GM12878 (cell line): ENCODE measurements at regions not wholly inside any gene's neighbourhood (a gene's known extent, or its start where the extent isn't known, plus 50 kb on each side); places are given as distances from the start of the nearest gene placed in this dataset.

Source experiments
- ATAC-seq: fragments of 200-7000 bp; cut with Tn5 transposase; 3 replicates; pipeline ENCODE4 v1.9.1; 2020; ENCODE audit warnings: mild to moderate bottlenecking, moderate library complexity
- BruUV-seq: library from RNA; stranded (reverse); fragments of 400-500 nt; replicated peaks from 2 replicates; lab custom pipeline; 2021; lab: Mats Ljungman, UMichigan
- CTCF ChIA-PET: fragments of 300-600 bp; sonication (Branson Sonifier 250); formaldehyde crosslinking; extraction: SDS; loops from one replicate; lab custom pipeline; 2021; ENCODE audit warnings: inconsistent platforms; lab: Yijun Ruan, JAX
- POLR2A ChIA-PET: fragments of 350-600 bp; formaldehyde crosslinking; extraction: SDS; loops from one replicate; lab custom pipeline; 2021; ENCODE audit warnings: inconsistent platforms; lab: Charles Lee
- RAD21 ChIA-PET: fragments of 300-600 bp; sonication (Branson Sonifier 250); formaldehyde crosslinking; loops from one replicate; lab custom pipeline; 2023; ENCODE audit warnings: antibody characterized with exemption; ENCODE audit not compliant: unreplicated experiment; lab: Charles Lee
- SMC1A ChIA-PET: fragments of 300-600 bp; sonication (Branson Sonifier 250); formaldehyde crosslinking; loops from one replicate; lab custom pipeline; 2023; ENCODE audit not compliant: unreplicated experiment, uncharacterized antibody; lab: Charles Lee
- DNase-seq: peaks from one replicate; pipeline ENCODE4 v3.0.0-alpha.2; 2011; ENCODE audit warnings: low read depth, low spot score
- FAIRE-seq: peaks from 3 replicates; lab custom pipeline; 2011; peaks lifted over from hg19 to GRCh38; lab: Jason Lieb, UNC
- H2AFZ ChIP-seq: 2 replicates; pipeline ENCODE4 v1.6.0; 2011; ENCODE audit warnings: low read depth, low read length, control low read depth; ENCODE audit not compliant: control insufficient read depth
- H3K27ac ChIP-seq: 2 replicates; pipeline ENCODE4 v1.5.1; 2011; ENCODE audit warnings: control low read depth; ENCODE audit not compliant: control insufficient read depth, insufficient read depth
- H3K27me3 ChIP-seq, 2 experiments: replicated peaks in 1 of 2; 2 replicates each; pipeline versions ENCODE4 v1.6.0 to v1.6.1; 2011; ENCODE audit warnings: low read length in 1 of 2; ENCODE audit not compliant: control insufficient read depth in 2 of 2, insufficient read depth in 2 of 2
- H3K36me3 ChIP-seq, 2 experiments: 2 replicates each; pipeline ENCODE4 v1.5.1; 2011; ENCODE audit warnings: low read length in 1 of 2; ENCODE audit not compliant: control insufficient read depth in 2 of 2, insufficient read depth in 2 of 2
- H3K4me1 ChIP-seq: 2 replicates; pipeline ENCODE4 v1.6.1; 2011; ENCODE audit warnings: mild to moderate bottlenecking, low read length, moderate library complexity, mixed read lengths; ENCODE audit not compliant: control insufficient read depth, insufficient read depth
- H3K4me2 ChIP-seq: 2 replicates; pipeline ENCODE4 v1.6.0; 2011; ENCODE audit warnings: control low read depth; ENCODE audit not compliant: control insufficient read depth, insufficient read depth
- H3K4me3 ChIP-seq: fragments of 200-600 bp; sonication (generic); 2 replicates; pipeline ENCODE4 v1.5.1; 2016
- H3K79me2 ChIP-seq: 2 replicates; pipeline ENCODE4 v1.6.0; 2011; ENCODE audit warnings: low read length; ENCODE audit not compliant: control insufficient read depth, insufficient read depth
- H3K9ac ChIP-seq: 2 replicates; pipeline ENCODE4 v1.8.0; 2011; ENCODE audit warnings: low read length, control low read depth, mixed read lengths; ENCODE audit not compliant: control insufficient read depth, insufficient read depth
- H3K9me3 ChIP-seq: replicated peaks from 3 replicates; pipeline ENCODE4 v1.5.1; 2011; ENCODE audit warnings: mild to moderate bottlenecking, low read length; ENCODE audit not compliant: control insufficient read depth, insufficient read depth
- H4K20me1 ChIP-seq: 2 replicates; pipeline ENCODE4 v1.6.0; 2011; ENCODE audit not compliant: control insufficient read depth, insufficient read depth
- ATF3 ChIP-seq: IDR thresholded peaks from 2 replicates; pipeline ENCODE4 v1.6.1; 2011; ENCODE audit warnings: low read depth, mild to moderate bottlenecking, low read length, moderate library complexity, borderline replicate concordance; ENCODE audit errors: extremely low read depth
- NFYA ChIP-seq: IDR thresholded peaks from 2 replicates; pipeline ENCODE4 v1.6.1; 2011; ENCODE audit warnings: low read depth, mild to moderate bottlenecking, low read length, improper control_type of control experiment, borderline replicate concordance
- NKRF ChIP-seq: fragments of 450-650 bp; conservative IDR thresholded peaks from 2 replicates; pipeline ENCODE4 v1.6.1; 2017; ENCODE audit warnings: mild to moderate bottlenecking, moderate library complexity
- ZNF622 ChIP-seq: fragments of 450-650 bp; IDR thresholded peaks from 2 replicates; pipeline ENCODE4 v1.6.1; 2017; ENCODE audit warnings: mild to moderate bottlenecking, inconsistent platforms
- WGBS: methylation state at CpG from one replicate; pipeline ENCODE4 v1.1.6; 2016; ENCODE audit warnings: low lambda C conversion rate; ENCODE audit not compliant: insufficient replicate concordance, insufficient coverage; ENCODE audit errors: missing lambda C conversion rate; 5-methylcytosine and 5-hydroxymethylcytosine counted together
- in situ Hi-C: fragments of 300-500 bp; cut with MboI; formaldehyde crosslinking; loops from 9 replicates; pipeline ENCODE4 v1.14.3; 2018; ENCODE audit warnings: mixed read lengths
- intact Hi-C: fragments of 100-400 bp; cut with micrococcal nuclease; formaldehyde crosslinking; loops from one replicate; pipeline ENCODE4 v1.14.2; 2022; ENCODE audit not compliant: unreplicated experiment

GRCh38 chr7:15764851-15765382, 78.4 kb upstream of the MEOX2 start:
- DNase-seq = no peak
- Histone ChIP-seq H3K4me3 (no peak overlapping the region), H3K79me2 (no peaks in the 10 kb centered on the region), H3K4me2 (no peak overlapping the region), H3K4me1 (no peaks in the 10 kb centered on the region), H3K36me3 (no peaks in the 10 kb centered on the region), H3K27ac (no peak overlapping the region), H3K9ac (no peak overlapping the region), H2AFZ (no peak overlapping the region), H3K27me3 (no peaks in the 10 kb centered on the region), H3K9me3 (no peaks in the 10 kb centered on the region), H4K20me1 (no peaks in the 10 kb centered on the region)
- CTCF ChIA-PET = no interaction called here
- ATAC-seq = no peak
- RAD21 ChIA-PET = no interaction called here
- SMC1A ChIA-PET = interaction anchor here (1.1 kb wide), 1 partner anchor 9 kb away, joined by 3 read pairs; no protein-coding TSS in a partner anchor
- no peak for FAIRE-seq
- POLR2A ChIA-PET = no interaction called here
- intact Hi-C loops (no loop called here), in situ Hi-C loops (no loop called here)
- WGBS = 22% methylated on average over 3 of the region's 3 CpGs
- TF ChIP-seq NKRF (no peak), ATF3 (no peak)
- no TSS peak for BruUV-seq

- Histone ChIP-seq H2AFZ (no peak overlapping the region), H3K9ac (no peak overlapping the region), H3K9me3 (no peaks in the 10 kb centered on the region), H3K4me1 (no peaks in the 10 kb centered on the region), H3K27me3 (no peaks in the 10 kb centered on the region), H4K20me1 (no peaks in the 10 kb centered on the region), H3K27ac (no peak overlapping the region), H3K79me2 (no peaks in the 10 kb centered on the region), H3K4me3 (no peak overlapping the region), H3K4me2 (no peak overlapping the region), H3K36me3 (no peaks in the 10 kb centered on the region)
- 0% methylated on average over 3 of the region's 3 CpGs for WGBS
- RAD21 ChIA-PET = no interaction called here
- no peak for DNase-seq
- no peak for TF ChIP-seq ZNF622
- TF ChIP-seq NFYA = no peak
- SMC1A ChIA-PET = no interaction called here
- intact Hi-C loops = no loop called here
- in situ Hi-C loops = no loop called here
- POLR2A ChIA-PET = no interaction called here
- CTCF ChIA-PET = no interaction called here
- no peak for FAIRE-seq
- BruUV-seq = no TSS peak
- ATAC-seq = no peak
Observed at GRCh38 chr7:15764010-15764409, 77.5 kb upstream of the MEOX2 start.
